ENCODE measurements at regions not wholly inside any gene's neighbourhood (a gene's known extent, or its start where the extent isn't known, plus 50 kb on each side); places are given as distances from the start of the nearest gene placed in this dataset.

DNA sequence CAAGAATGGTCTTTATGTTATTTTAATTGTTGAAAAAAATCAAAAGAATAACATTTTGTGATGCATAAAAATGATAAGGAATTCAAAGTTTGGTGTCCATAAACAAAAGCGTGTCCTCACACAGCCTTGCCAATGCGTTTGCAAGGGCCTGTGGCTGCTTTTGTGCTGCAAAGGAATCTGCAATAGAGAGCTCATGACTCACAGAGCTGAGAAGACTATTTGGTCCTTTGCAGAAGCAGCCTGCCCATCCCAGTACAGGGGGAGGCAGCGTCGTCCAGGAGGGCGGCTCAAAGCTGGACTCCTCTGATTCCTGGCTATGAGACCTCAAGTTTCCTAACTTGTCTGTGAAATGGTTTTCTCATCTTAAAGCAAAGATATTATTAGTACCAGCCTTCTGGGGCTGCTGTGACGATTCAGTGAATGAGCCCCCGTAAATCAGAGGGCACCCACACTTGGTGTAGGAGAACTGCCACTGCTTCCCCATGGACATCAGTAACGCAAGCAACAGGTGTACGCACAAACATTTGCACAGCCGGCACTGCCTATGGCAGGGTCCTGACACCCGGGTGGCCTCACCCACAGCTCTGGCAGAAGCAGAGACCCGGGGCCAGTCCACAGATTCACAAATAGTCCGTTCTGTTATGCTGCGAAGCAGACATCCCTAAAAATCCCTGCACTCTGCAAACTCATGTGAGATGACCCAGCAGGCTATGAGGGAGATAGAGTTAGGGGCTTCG, 70.6 kb upstream of the ASAP2 start:
- no peak for DNase-seq

DNA sequence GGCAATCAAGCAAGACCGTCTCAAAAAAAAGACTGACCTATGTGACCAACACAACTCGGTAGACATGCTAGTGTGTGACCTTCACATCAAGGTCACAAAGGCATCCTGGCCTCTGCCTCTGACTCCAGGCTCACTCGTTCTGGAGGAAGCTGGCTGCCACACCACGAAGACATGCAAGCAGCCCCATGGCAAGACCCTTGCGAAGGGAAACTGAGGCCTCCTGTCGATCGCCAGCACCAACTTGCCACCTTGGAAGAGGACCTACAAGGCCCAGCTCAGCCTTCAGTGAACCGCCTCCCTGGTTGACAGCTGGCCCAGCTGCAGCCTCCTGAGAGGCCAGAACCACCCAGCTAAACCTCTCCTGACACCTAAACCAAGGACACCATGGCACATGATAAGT, 79.3 kb upstream of the ASAP2 start:
- no peak for DNase-seq

DNA sequence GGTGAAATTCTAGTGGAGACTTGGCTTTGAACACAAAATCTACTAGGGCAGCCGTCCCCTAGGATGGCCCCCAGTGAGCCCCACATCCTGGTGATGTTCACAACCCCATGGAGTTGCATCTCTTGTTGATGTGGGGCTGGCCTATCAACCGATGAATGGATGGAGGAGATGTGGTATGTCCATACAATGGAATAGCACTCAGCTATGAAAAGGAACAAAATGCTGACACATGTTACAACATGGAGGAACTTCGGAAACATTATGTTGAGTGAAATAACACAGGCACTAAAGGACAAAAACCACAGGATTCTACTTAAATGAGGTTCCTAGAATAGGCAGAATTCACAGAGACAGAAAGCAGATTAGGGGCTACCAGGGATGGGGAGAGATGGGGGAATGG, 80.1 kb upstream of the ASAP2 start:
- no peak for DNase-seq

GRCh38 chr2:9124231-9124741, 82.3 kb upstream of the ASAP2 start:
- DNase-seq = no peak

- no peak for DNase-seq
These were observed 83.5 kb upstream of the ASAP2 start for GRCh38 chr2:9123069-9123468.

DNA sequence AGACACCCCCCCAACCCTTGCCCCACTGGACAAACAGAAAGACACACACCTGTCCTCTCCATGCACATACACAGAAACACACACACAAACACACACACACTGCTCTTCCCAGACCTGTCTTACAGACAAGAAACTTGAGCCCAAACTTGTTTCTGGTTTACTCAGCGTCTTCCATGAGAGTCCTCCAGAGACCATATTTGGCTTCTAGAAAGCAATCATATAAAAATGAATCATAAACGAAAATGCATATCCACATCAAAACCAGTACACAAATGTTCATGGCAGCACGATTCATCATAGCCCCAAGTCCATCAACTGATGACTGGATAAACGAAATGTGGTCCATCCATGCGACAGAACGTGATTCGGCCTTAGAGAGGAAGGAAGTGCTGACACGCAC, 84.2 kb upstream of the ASAP2 start:
- no peak for DNase-seq

- DNase-seq = no peak
These were observed 88.1 kb upstream of the ASAP2 start for GRCh38 chr2:9118383-9118960.

- no peak for DNase-seq
These were observed 91.4 kb upstream of the ASAP2 start for GRCh38 chr2:9115229-9115628.

- DNase-seq = no peak
These were observed 92.2 kb upstream of the ASAP2 start for GRCh38 chr2:9114458-9114857.

- DNase-seq = no peak
These were observed 92.7 kb upstream of the ASAP2 start for GRCh38 chr2:9113916-9114315.

- DNase-seq = no peak
These were observed 93.3 kb upstream of the ASAP2 start for GRCh38 chr2:9113262-9113661.

GRCh38 chr2:9112079-9112721, 94.4 kb upstream of the ASAP2 start:
- no peak for DNase-seq

GRCh38 chr2:9110893-9111569, 95.6 kb upstream of the ASAP2 start:
- no peak for DNase-seq

GRCh38 chr2:9110346-9110884, 96.2 kb upstream of the ASAP2 start:
- DNase-seq = no peak

DNA sequence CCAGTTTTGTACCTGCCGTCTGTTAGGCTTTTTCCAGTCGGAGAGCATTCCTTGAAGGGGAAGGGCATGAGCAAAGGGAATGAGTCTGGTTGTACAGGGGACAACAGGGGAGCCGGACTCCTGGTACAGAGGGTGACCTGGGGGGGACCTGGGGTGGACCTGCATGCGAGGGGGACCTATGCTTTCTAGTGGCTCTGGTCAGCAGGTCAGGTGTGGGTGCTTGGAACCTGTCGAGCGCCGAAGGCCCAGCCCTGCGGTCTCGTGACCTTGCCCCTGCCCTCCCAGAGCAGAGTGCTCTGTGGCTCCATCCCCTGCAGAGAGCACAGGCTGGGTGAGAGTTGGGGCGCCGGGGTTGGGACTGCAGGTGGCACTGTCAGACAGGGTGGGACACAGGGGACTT, 96.7 kb upstream of the ASAP2 start:
- no peak for DNase-seq

- DNase-seq = peak; percentile 69
These were observed 98.2 kb upstream of the ASAP2 start for GRCh38 chr2:9108210-9108967.

GRCh38 chr2:9107168-9108025, 99.2 kb upstream of the ASAP2 start:
- no peak for DNase-seq

DNA sequence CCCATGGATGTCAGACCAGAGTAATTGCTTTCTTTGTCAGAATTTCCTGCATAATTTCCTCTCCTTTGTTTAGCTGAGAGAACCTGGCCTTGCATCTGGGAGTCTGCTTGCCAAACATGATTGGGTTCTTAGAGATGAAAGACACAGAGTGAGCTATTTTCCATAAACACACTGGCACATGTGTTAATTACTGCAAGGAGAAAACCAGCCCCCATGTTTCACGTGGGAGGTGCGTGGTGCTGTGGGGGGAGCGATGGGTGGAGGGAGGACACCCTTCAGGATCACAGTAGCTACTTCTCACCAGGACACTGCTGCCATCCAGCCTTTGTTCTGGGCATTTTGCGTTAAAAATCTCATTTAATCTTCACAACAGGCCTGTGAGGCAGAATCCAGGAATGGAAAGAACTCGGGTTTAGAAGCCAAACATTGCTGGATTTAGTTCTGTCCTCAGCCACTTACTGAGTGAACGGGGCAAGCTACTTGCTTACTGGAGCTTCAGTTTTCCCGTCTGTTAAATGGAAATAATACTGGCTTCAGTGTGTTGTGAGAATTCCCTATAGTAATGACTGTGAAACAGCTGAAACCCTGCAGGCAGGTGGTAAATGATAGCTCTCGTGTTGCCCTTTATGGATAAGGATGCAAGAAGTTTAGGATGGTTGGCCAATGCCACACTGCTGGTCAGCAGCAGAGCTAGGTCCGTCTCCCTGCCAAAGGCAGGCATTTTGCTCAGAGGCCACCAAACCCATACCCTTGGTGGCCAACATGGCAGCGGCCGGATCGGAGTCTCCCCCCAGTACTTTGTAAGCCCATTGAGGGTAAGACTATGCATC, 100.1 kb upstream of the ASAP2 start:
- no peak for DNase-seq

DNA sequence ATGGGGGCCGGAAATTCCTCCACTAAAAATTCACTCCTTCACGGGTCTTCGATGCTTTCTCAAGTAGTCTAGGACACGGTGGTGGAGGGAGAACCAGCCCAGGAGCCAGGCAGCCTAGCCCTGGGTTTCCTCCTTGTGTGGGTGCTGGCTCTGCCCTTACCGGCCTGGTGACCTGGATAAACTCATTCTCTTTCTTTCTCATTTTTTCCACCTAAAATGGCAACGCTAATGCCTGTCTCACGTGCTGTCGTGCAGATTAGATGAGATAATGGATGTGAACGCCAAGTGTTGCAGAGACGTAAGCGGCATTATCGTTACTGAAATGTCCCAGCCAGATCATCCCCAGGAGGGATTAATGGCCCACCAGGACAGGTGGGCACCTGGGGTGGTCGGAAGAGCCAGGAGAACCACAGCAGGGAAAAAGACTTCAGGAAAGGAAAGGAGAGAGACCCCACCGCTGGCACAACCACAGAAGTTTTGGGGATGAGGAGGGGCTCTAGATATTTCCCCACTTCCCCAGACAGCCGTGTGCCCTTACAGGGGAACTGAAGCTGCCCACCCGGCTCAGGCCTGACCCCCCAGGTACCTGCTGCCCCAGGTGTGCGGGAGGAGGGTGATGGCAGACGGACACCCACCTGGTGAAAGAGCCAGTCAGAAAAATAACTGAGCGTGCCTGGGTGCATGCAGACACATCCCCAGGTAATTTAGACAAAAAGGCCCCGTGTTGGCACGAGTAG, 100.8 kb upstream of the ASAP2 start:
- no peak for DNase-seq

Data from NCI-H510A treated with DMSO at 0.1 percent for 48 hours (cell line).